Activated CD4-positive, alpha-beta memory T cell treated with anti-CD3 and anti-CD28 coated beads for 36 hours (primary cell): ENCODE measurements at regions not wholly inside any gene's neighbourhood (a gene's known extent, or its start where the extent isn't known, plus 50 kb on each side); places are given as distances from the start of the nearest gene placed in this dataset. TPM values are rescaled to one million over a fixed set of nuclear protein-coding genes. Genes with fewer than 3 reads are reported as not detected.

Source experiments
- CTCF ChIA-PET: fragments of 350-600 bp; sonication (Branson Sonifier 250); formaldehyde crosslinking; loops from one replicate; lab custom pipeline; 2021; ENCODE audit warnings: antibody characterized with exemption, inconsistent platforms; lab: Charles Lee
- POLR2A ChIA-PET: fragments of 350-600 bp; sonication (Branson Sonifier 250); formaldehyde crosslinking; loops from one replicate; lab custom pipeline; 2021; ENCODE audit warnings: antibody characterized with exemption; lab: Charles Lee
- DNase-seq: peaks from one replicate; pipeline ENCODE4 v3.0.0-alpha.2; 2020
- H3K27ac Mint-ChIP-seq: one replicate; pipeline ENCODE4 v1.8.0; 2021; ENCODE audit warnings: mixed read lengths
- H3K27me3 Mint-ChIP-seq: one replicate; pipeline ENCODE4 v1.8.0; 2021; ENCODE audit warnings: mixed read lengths
- H3K36me3 Mint-ChIP-seq: one replicate; pipeline ENCODE4 v1.8.0; 2021; ENCODE audit warnings: mixed read lengths
- H3K4me1 Mint-ChIP-seq: one replicate; pipeline ENCODE4 v1.8.0; 2021; ENCODE audit warnings: low read depth, mixed read lengths
- H3K4me3 Mint-ChIP-seq: one replicate; pipeline ENCODE4 v1.8.0; 2021; ENCODE audit warnings: mild to moderate bottlenecking, mixed read lengths
- H3K9me3 Mint-ChIP-seq: one replicate; pipeline ENCODE4 v1.8.0; 2021; ENCODE audit warnings: mixed read lengths
- intact Hi-C: fragments of 100-400 bp; cut with micrococcal nuclease; formaldehyde crosslinking; loops from one replicate; pipeline ENCODE4 v1.15.1; 2023
- microRNA-seq: library from miRNA; unstranded; fragments of <30 nt; microRNA quantifications from one replicate; pipeline ENCODE4 v1.2.0, GENCODE V29; 2022; ENCODE audit warnings: borderline number of aligned reads, borderline microRNAs expressed, borderline replicate concordance

- DNase-seq, result no peak
- no peaks in the 10 kb centered on the region for H3K27me3 Mint-ChIP-seq
- CTCF ChIA-PET, result interaction anchor here (0.6 to 7.3 kb wide), 18 partner anchors 8 to 1794 kb away, joined by 3 to 111 read pairs (median 4); no protein-coding TSS in a partner anchor
- intact Hi-C loops, result loop anchor here (10.0 kb wide), 3 partner anchors 393 to 953 kb away; partner anchors contain the start of gene RBM45
- H3K27ac Mint-ChIP-seq, result no peak overlapping the region
- peaks cover 13% of the 10 kb centered on the region for H3K4me1 Mint-ChIP-seq
- no peak overlapping the region for H3K4me3 Mint-ChIP-seq
- POLR2A ChIA-PET, result interaction anchor here (1.0 to 1.8 kb wide), 2 partner anchors 79 to 102 kb away, joined by 3 to 5 read pairs; partner anchors contain the start of gene NFE2L2
- no peaks in the 10 kb centered on the region for H3K9me3 Mint-ChIP-seq
- no peaks in the 10 kb centered on the region for H3K36me3 Mint-ChIP-seq
Measured at GRCh38 chr2:177161741-177162460, 50.7 kb upstream of the HNRNPA3 start.

Small RNA genes in the stretch of these regions (microRNA-seq; reads per million reads assigned to microRNA genes)
- gene MIR1246, result not detected
